Choroid plexus epithelial cell (primary cell): ENCODE measurements at regions not wholly inside any gene's neighbourhood (a gene's known extent, or its start where the extent isn't known, plus 50 kb on each side); places are given as distances from the start of the nearest gene placed in this dataset.

Experiments
- DNase-seq: peaks from one replicate; pipeline ENCODE4 v3.0.0-alpha.2; 2010; ENCODE audit warnings: low read depth
- H3K4me3 ChIP-seq: 2 replicates; pipeline ENCODE4 v1.5.1; 2011; ENCODE audit warnings: low read depth, mild to moderate bottlenecking, control low read depth, low read length, moderate library complexity
- TF ChIP-seq, protein P1 (sequence below): conservative IDR thresholded peaks from 2 replicates; pipeline ENCODE4 v1.5.1; 2011; ENCODE audit warnings: low read depth, mild to moderate bottlenecking, control low read depth, inconsistent platforms, low read length, moderate library complexity

DNA sequence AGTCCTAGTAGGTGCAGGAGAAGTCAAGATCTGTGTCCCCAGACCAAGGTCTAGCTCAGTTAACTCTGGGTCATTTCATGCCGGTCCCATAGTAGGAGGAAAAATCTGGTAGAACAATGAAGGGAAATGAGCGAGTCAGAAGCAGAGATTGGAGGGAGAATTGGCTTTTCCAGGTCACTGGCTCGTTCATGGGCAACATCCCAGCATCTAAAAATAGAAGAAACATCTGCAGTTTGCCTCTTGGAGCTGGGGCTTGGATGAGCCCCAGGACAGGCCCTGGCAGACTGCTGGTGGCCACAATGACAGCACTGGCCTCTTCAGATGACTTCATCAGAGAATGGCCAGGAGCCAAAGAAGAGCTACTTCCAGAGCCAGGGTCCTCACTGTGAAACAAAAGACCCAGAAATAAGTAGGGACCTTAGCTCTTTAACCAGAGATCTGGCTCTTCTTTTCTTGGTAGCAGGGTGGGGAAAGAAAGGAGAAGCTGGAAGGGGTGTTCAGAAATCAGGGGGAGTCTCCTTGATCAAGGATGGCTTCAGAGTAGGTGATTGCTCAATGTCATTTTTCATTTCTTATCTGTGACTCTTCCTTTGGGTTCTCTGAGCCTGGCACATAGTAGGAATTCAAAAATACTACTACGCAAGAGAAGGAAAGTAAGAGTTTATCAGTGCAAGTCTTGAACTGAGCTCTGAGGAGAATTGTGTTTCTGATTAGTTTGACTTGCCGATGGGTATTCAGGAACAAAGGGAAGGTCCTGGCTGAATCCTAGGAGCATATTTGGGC lies 102.6 kb downstream of the TMPRSS5 start:
- no peak for DNase-seq
- no peak overlapping the region for H3K4me3 ChIP-seq
- TF ChIP-seq, protein P1, sequence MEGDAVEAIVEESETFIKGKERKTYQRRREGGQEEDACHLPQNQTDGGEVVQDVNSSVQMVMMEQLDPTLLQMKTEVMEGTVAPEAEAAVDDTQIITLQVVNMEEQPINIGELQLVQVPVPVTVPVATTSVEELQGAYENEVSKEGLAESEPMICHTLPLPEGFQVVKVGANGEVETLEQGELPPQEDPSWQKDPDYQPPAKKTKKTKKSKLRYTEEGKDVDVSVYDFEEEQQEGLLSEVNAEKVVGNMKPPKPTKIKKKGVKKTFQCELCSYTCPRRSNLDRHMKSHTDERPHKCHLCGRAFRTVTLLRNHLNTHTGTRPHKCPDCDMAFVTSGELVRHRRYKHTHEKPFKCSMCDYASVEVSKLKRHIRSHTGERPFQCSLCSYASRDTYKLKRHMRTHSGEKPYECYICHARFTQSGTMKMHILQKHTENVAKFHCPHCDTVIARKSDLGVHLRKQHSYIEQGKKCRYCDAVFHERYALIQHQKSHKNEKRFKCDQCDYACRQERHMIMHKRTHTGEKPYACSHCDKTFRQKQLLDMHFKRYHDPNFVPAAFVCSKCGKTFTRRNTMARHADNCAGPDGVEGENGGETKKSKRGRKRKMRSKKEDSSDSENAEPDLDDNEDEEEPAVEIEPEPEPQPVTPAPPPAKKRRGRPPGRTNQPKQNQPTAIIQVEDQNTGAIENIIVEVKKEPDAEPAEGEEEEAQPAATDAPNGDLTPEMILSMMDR = no peak

DNA sequence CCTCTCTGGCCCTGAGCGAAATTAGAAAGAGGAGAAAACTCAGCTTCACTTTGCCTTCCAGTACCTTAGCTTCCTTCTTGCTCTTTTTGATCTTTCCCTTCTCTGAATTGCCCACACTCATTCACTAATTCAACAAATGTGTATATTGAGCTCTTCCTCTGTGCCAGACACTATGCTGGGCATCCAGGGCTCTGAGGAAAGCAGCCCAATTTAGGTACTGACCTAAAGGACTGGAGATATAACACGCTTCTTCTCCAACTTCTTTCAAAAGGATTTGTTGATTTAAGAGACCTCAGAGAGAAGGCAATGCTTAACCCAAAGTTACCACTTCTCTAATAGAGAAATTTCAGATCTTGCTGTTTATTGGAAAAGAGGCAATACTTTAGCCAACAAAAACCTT lies 103.6 kb downstream of the TMPRSS5 start:
- no peak for DNase-seq
- H3K4me3 ChIP-seq = no peak overlapping the region
- TF ChIP-seq, protein P1 = no peak

DNA sequence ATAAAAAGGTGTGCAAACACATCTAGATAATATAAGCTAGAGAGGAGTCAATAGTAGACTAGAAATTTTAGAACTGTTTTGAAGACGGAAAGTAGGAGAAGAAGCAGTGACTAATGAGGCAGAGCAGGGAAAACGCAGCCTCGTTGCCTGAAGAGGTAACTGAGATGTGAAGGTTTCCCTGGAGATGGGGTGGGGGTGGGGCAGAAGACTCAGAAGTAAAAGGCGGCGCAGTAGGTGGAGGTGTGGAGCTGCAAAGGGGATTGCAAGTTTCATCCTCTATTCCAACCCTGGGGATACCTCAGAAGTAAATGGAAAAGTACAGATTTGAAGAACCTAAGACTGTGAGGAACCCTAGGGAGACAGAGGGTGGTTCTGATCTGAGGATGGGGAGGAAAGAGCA lies 109.5 kb downstream of the TMPRSS5 start:
- no peak overlapping the region for H3K4me3 ChIP-seq
- no peak for DNase-seq

DNA sequence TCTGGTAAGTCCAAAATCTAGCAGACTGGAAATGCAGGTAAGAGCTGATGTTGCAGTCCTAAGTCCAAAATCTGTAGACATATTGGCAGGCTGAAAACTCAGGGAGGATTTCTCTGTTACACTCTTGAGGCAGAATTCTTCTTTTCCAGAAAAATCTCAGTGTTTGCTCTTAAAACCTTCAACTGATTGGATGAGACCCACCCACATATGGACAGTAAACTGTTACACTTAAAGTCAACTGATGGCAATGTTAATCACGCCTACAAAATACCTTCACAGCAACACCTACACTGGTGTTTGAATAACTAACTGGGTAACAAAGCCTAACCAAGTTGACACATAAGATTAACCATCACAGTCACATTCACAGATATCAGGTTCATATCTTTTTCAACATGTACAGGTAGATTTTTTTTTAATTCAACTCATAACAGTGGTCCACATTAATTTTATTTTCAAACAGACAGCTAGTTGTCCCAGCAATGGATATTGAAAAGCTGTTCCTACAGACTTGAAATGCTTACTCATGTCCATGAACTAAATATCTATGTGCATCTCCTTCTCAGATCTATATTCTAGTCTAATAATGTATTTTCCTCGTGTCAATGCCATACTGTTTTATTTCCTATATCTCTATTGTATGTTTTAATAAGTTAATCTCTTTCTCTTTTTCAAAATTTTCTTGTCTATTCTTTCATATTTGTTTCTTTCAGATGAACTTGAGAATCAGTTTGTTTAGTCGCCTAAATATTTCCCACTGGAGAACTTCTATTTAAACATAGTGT lies 110.1 kb downstream of the TMPRSS5 start:
- no peak overlapping the region for H3K4me3 ChIP-seq
- TF ChIP-seq, protein P1 = no peak
- DNase-seq = no peak

More for the DNA sequence above, 109.5 kb downstream of the TMPRSS5 start:
- TF ChIP-seq, protein P1 = no peak

DNA sequence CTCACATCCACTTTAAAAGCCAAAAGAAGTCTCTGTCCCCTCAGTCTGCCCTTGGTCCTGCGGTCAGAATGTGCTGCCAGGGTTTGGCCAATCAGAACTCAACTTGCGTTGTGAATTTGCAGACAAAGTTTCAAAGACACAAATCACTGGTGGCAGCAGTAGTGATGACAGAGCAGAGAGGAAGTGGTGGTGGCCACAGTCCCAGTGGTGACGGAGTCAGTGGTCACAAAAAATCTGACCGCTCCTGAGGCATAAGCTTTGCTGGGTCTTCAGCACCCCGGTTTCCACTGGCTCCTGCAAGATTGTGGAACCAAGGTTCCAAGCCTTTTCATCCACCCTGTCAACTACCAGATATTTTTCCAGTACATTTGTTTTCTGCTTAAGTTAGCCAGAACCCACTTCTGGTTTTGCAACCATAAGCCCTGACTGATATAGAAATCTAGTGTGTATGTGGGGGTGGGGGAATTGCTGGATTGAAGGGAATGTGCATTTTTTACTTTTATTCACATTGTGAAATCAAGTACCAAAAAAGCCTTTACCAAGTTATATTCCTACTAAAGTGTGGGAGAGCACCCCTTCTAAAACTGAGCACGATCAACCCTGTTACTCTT lies 112.3 kb downstream of the TMPRSS5 start:
- TF ChIP-seq, protein P1 = no peak
- DNase-seq = no peak
- H3K4me3 ChIP-seq = no peak overlapping the region

DNA sequence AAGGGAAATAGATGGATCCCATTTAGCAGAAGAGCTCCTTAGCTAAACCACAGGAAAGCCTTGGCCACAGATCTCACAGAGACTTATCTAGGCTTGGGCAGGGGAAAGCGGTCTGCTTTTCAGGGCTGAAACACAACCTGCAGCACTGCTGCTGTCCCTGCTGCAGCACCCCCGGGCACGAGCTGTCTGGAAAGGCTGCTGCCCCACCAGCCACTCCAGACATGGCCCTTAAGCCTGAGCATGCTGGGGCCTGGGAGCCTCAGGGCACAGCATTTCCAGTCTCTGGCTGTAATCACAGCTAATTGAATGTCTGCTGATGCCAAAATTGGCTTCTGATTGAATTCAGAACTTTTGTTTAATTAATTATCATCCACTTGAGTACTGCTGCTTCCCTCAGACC lies 115.0 kb downstream of the TMPRSS5 start:
- TF ChIP-seq, protein P1 = no peak
- DNase-seq = no peak
- H3K4me3 ChIP-seq = no peak overlapping the region
